Parathyroid adenoma (tissue), 2 donors: ENCODE measurements at regions not wholly inside any gene's neighbourhood (a gene's known extent, or its start where the extent isn't known, plus 50 kb on each side); places are given as distances from the start of the nearest gene placed in this dataset.

Experiments
- H2AFZ ChIP-seq: fragments of 300-600 bp; sonication (generic); one replicate; pipeline ENCODE4 v1.7.0; 2017; ENCODE audit warnings: antibody characterized with exemption, mild to moderate bottlenecking
- H3K27ac ChIP-seq: fragments of 300-600 bp; sonication (generic); one replicate; pipeline ENCODE4 v1.7.0; 2017
- H3K27me3 ChIP-seq: fragments of 300-600 bp; sonication (generic); one replicate; pipeline ENCODE4 v1.7.0; 2017; ENCODE audit warnings: low read length; ENCODE audit not compliant: control insufficient read depth, insufficient read depth
- H3K36me3 ChIP-seq: fragments of 300-600 bp; sonication (generic); one replicate; pipeline ENCODE4 v1.7.0; 2017; ENCODE audit warnings: low read length; ENCODE audit not compliant: control insufficient read depth, insufficient read depth
- H3K4me1 ChIP-seq: fragments of 300-600 bp; sonication (generic); one replicate; pipeline ENCODE4 v1.7.0; 2017; ENCODE audit warnings: control low read depth
- H3K4me2 ChIP-seq: fragments of 300-600 bp; sonication (generic); one replicate; pipeline ENCODE4 v1.7.0; 2017; ENCODE audit warnings: low read length
- H3K4me3 ChIP-seq: fragments of 300-600 bp; sonication (generic); one replicate; pipeline ENCODE4 v1.7.0; 2017; ENCODE audit warnings: low read depth, low read length
- H3K79me2 ChIP-seq: fragments of 300-600 bp; sonication (generic); one replicate; pipeline ENCODE4 v1.7.0; 2017; ENCODE audit warnings: control low read depth
- H3K9ac ChIP-seq: fragments of 300-600 bp; sonication (generic); one replicate; pipeline ENCODE4 v1.7.0; 2017; ENCODE audit warnings: mild to moderate bottlenecking
- H3K9me3 ChIP-seq: fragments of 300-600 bp; sonication (generic); one replicate; pipeline ENCODE4 v1.7.0; 2017; ENCODE audit warnings: low read length; ENCODE audit not compliant: control insufficient read depth
- CTCF ChIP-seq: fragments of 300-600 bp; sonication (generic); IDR thresholded peaks from one replicate; pipeline ENCODE4 v1.7.0; 2017; ENCODE audit warnings: antibody characterized with exemption, mild to moderate bottlenecking
- donor health status: primary hyperparathyroidism.

GRCh38 chr6:91276315-91276714, 689.4 kb upstream of the MAP3K7 start:
- H3K4me2 ChIP-seq = no peak overlapping the region
- no peaks in the 10 kb centered on the region for H3K9me3 ChIP-seq
- H3K36me3 ChIP-seq = no peaks in the 10 kb centered on the region
- H3K27me3 ChIP-seq = no peaks in the 10 kb centered on the region
- H3K79me2 ChIP-seq = no peaks in the 10 kb centered on the region
- no peak overlapping the region for H3K27ac ChIP-seq
- H3K4me1 ChIP-seq = no peaks in the 10 kb centered on the region
- no peak overlapping the region for H3K4me3 ChIP-seq
- H3K9ac ChIP-seq = no peak overlapping the region
- H2AFZ ChIP-seq = no peak overlapping the region
- TF ChIP-seq CTCF = no peak

DNA sequence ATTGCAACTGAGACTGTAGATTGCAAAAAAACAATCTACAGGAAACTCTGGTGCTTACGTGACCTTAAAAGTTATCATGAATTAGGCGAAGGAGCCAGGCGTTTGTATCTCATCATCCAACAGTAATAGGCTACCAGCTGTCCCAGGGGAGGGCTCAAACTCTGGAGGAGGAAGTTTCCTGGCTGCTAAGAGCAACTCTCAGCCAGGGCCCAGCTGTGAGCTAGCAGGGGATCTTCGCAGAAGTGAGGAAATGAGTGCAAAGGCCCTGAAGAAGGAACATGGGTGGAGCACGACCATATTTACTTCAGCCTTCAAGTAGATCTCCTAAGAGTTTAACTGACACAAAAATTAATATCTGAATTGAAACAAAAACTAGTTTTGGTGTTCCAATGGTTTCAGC, 686.9 kb upstream of the MAP3K7 start:
- Histone ChIP-seq H3K4me1 (no peaks in the 10 kb centered on the region), H3K27me3 (no peaks in the 10 kb centered on the region), H3K27ac (no peak overlapping the region), H3K9ac (no peak overlapping the region), H2AFZ (no peak overlapping the region), H3K36me3 (no peaks in the 10 kb centered on the region), H3K4me3 (no peak overlapping the region), H3K4me2 (no peak overlapping the region), H3K9me3 (no peaks in the 10 kb centered on the region), H3K79me2 (no peaks in the 10 kb centered on the region)
- TF ChIP-seq CTCF = no peak

- Histone ChIP-seq H3K4me1 (no peaks in the 10 kb centered on the region), H3K9me3 (no peaks in the 10 kb centered on the region), H3K36me3 (no peaks in the 10 kb centered on the region), H2AFZ (no peak overlapping the region), H3K4me3 (no peak overlapping the region), H3K27me3 (no peaks in the 10 kb centered on the region), H3K9ac (no peak overlapping the region), H3K79me2 (no peaks in the 10 kb centered on the region), H3K4me2 (no peak overlapping the region), H3K27ac (no peak overlapping the region)
- no peak for TF ChIP-seq CTCF
Observed at GRCh38 chr6:91271807-91272206, 684.9 kb upstream of the MAP3K7 start.

- no peaks in the 10 kb centered on the region for H3K36me3 ChIP-seq
- no peak overlapping the region for H3K4me2 ChIP-seq
- no peak overlapping the region for H3K27ac ChIP-seq
- H3K27me3 ChIP-seq = no peaks in the 10 kb centered on the region
- no peaks in the 10 kb centered on the region for H3K9me3 ChIP-seq
- H3K9ac ChIP-seq = no peak overlapping the region
- no peaks in the 10 kb centered on the region for H3K4me1 ChIP-seq
- TF ChIP-seq CTCF = no peak
- no peak overlapping the region for H2AFZ ChIP-seq
- H3K4me3 ChIP-seq = no peak overlapping the region
- H3K79me2 ChIP-seq = no peaks in the 10 kb centered on the region
Observed at GRCh38 chr6:91268941-91269340, 682.1 kb upstream of the MAP3K7 start.

GRCh38 chr6:91267246-91267645, 680.4 kb upstream of the MAP3K7 start:
- H3K9me3 ChIP-seq = no peaks in the 10 kb centered on the region
- H3K9ac ChIP-seq = no peak overlapping the region
- H3K27me3 ChIP-seq = no peaks in the 10 kb centered on the region
- H3K4me3 ChIP-seq = no peak overlapping the region
- no peak for TF ChIP-seq CTCF
- no peak overlapping the region for H3K27ac ChIP-seq
- no peaks in the 10 kb centered on the region for H3K36me3 ChIP-seq
- no peak overlapping the region for H2AFZ ChIP-seq
- no peaks in the 10 kb centered on the region for H3K4me1 ChIP-seq
- H3K79me2 ChIP-seq = no peaks in the 10 kb centered on the region
- no peak overlapping the region for H3K4me2 ChIP-seq
